Thyroid gland (tissue), 4 donors: ENCODE measurements at regions not wholly inside any gene's neighbourhood (a gene's known extent, or its start where the extent isn't known, plus 50 kb on each side); places are given as distances from the start of the nearest gene placed in this dataset.
"Not testable (repeated sequence)": the region's sequence is repeated elsewhere in the genome, so short reads cannot be mapped to it uniquely, and the experiment has no call there.

Source experiments
- DNase-seq, 2 donors: peaks; one replicate each; pipeline ENCODE4 v3.0.0-alpha.2; 2019
- H3K27ac ChIP-seq, 3 donors: fragments of 200-600 bp; sonication (generic); 1 replicate in 2 of 3; 2 replicates in 1 of 3; pipeline ENCODE4 v1.5.1; 2016 to 2019; ENCODE audit warnings: mild to moderate bottlenecking in 1 of 3, moderate library complexity in 1 of 3
- H3K27me3 ChIP-seq: fragments of 200-600 bp; sonication (generic); one replicate; pipeline ENCODE4 v1.5.1; 2019
- H3K36me3 ChIP-seq, 2 donors: fragments of 200-600 bp; sonication (generic); one replicate each; pipeline ENCODE4 v1.5.1; 2016 to 2019
- H3K4me1 ChIP-seq, 2 donors: fragments of 200-600 bp; sonication (generic); one replicate each; pipeline ENCODE4 v1.5.1; 2017 to 2019
- H3K4me3 ChIP-seq, 3 donors: fragments of 200-600 bp; sonication (generic); replicated peaks in 1 of 3; 1 replicate in 2 of 3; 2 replicates in 1 of 3; pipeline ENCODE4 v1.5.1; 2016; ENCODE audit warnings: mild to moderate bottlenecking in 1 of 3
- H3K9me3 ChIP-seq: fragments of 200-600 bp; sonication (generic); one replicate; pipeline ENCODE4 v1.5.1; 2017
- POLR2A ChIP-seq, 2 donors: fragments of 450-650 bp; IDR thresholded peaks; one replicate each; pipeline ENCODE4 v1.6.1; 2017; ENCODE audit warnings: antibody characterized with exemption in 2 of 2, mild to moderate bottlenecking in 2 of 2, moderate library complexity in 1 of 2
- WGBS, 2 donors: methylation state at CpG; one replicate each; pipeline ENCODE4 v1.1.5; 2017; 5-methylcytosine and 5-hydroxymethylcytosine counted together
- intact Hi-C: fragments of 100-400 bp; cut with DNase I; formaldehyde crosslinking; loops from one replicate; pipeline ENCODE4 v1.15.1; 2023
- TF ChIP-seq, protein P1 (sequence below), 6 experiments: fragments of 200-600 bp in 3 of 6; fragments of 450-650 bp in 3 of 6; sonication (generic) in 3 of 6; IDR thresholded peaks; one replicate each; pipeline ENCODE4 v1.5.1; 2016 to 2019; ENCODE audit warnings: antibody characterized with exemption in 6 of 6, mild to moderate bottlenecking in 2 of 6, inconsistent platforms in 1 of 6, moderate library complexity in 1 of 6

DNA sequence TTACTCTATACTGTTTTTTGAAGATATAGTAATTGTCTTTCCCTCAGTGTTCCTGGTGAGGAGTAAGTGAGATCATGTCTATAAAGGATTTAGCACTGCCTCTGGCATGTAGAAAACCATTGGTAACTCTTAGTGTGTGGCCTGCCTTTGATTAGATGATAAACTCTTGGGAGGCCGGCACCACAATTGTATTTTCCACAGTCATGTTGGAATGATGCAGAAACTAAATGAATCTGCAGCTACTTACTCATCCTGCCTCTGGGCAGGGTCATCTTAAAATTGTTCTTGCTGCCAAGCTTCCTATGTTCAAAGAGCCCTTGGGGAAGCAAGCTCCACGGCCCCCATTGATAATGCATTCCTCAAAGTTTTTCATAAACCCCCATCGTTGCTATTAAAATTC is 204.6 kb downstream of the ANKRD7 start:
- H3K9me3 ChIP-seq = no peaks in the 10 kb centered on the region
- intact Hi-C loops = no loop called here
- no peak overlapping the region for H3K27ac ChIP-seq
- no peak overlapping the region for H3K4me3 ChIP-seq
- no peaks in the 10 kb centered on the region for H3K36me3 ChIP-seq
- H3K4me1 ChIP-seq = no peaks in the 10 kb centered on the region
- no peak for TF ChIP-seq POLR2A (IDR thresholded peaks at IDR 0.05)
- TF ChIP-seq, protein P1, sequence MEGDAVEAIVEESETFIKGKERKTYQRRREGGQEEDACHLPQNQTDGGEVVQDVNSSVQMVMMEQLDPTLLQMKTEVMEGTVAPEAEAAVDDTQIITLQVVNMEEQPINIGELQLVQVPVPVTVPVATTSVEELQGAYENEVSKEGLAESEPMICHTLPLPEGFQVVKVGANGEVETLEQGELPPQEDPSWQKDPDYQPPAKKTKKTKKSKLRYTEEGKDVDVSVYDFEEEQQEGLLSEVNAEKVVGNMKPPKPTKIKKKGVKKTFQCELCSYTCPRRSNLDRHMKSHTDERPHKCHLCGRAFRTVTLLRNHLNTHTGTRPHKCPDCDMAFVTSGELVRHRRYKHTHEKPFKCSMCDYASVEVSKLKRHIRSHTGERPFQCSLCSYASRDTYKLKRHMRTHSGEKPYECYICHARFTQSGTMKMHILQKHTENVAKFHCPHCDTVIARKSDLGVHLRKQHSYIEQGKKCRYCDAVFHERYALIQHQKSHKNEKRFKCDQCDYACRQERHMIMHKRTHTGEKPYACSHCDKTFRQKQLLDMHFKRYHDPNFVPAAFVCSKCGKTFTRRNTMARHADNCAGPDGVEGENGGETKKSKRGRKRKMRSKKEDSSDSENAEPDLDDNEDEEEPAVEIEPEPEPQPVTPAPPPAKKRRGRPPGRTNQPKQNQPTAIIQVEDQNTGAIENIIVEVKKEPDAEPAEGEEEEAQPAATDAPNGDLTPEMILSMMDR (IDR thresholded peaks at IDR 0.05) = no peak
- no peak for DNase-seq
- 55 to 68% methylated on average over 3 of the region's 3 CpGs for WGBS, 2 donors
- no peaks in the 10 kb centered on the region for H3K27me3 ChIP-seq

DNA sequence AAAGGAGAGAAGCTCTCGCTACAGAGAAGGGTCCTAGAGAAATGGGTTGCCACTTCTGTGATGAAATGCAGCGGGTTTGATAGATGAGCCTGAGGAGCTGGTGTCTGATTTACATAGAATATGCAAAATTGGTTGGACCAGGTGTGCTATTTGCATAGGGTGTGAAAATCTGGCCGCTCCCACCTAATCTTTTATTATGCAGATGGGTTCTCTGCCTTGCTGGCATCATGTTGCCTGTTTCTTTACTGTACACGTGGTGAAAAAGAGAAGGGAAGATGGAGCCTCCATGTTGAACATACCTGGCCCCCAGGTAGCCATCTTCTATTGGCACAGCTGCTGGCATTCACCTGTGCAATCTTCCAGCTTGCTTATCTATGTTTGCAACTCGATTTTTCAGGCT is 212.2 kb downstream of the ANKRD7 start:
- no peaks in the 10 kb centered on the region for H3K36me3 ChIP-seq
- intact Hi-C loops = no loop called here
- H3K4me1 ChIP-seq = no peaks in the 10 kb centered on the region
- no peaks in the 10 kb centered on the region for H3K9me3 ChIP-seq
- TF ChIP-seq, protein P1 (IDR thresholded peaks at IDR 0.05) = no peak
- TF ChIP-seq POLR2A (IDR thresholded peaks at IDR 0.05) = no peak
- no peak overlapping the region for H3K4me3 ChIP-seq
- 68 to 69% methylated on average over 5 of the region's 5 CpGs for WGBS, 2 donors
- DNase-seq = no peak
- no peaks in the 10 kb centered on the region for H3K27me3 ChIP-seq
- H3K27ac ChIP-seq = no peak overlapping the region

DNA sequence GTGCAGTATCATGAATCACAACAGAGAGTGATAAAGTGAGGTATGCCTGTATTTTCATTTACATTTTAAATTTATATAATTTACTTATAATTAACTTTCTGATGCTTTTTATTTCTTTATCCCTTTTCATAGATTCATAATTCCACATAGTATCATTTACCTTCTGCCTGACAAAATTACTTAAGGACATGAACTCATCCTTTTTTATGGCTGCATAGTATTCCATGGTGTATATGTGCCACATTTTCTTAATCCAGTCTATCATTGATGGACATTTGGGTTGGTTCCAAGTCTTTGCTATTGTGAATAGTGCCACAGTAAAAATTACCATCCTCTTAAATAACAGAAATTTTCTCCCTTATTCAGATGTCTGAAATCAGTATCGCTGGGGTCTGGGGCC is 224.5 kb downstream of the ANKRD7 start:
- H3K4me1 ChIP-seq, H3K36me3 ChIP-seq, H3K27me3 ChIP-seq, H3K4me3 ChIP-seq, intact Hi-C loops, H3K9me3 ChIP-seq, H3K27ac ChIP-seq, DNase-seq: not testable (repeated sequence)
- 94 to 100% methylated on average over 1 of the region's 1 CpG for WGBS, 2 donors

DNA sequence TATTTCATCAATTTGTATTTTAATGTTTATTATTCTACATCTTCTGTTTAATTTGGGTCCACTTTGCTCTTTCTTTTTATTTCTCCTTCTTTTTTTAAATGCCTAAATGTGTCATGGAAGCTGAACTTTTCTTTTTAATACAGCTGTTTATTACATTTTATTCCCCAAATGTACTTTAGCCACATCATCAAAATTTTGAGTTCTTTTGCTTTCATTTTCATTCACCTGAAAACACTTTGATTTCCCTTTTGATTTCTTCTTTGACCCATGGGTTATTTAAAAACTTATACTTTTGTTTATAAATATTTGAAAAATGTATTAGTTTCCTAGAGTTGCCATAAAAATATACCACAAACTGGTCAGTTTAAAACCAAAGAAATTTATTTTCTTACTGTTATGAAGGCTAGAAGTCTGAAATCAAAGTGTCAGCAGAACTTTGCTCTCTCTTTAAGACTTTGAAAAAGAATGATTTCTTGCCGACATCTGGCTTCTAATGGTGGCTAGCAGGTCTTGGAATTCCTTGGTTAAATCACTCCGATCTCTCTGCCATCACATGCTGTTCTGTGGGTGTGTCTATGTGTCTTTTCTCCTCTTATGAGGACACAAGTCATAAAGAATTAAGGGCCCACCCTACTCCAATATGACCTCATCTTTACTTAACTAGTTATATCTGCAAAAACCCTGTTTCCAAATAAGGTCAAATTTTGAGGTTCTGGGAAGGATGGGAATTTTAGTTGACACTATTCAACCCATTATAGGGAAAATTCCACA is 225.5 kb downstream of the ANKRD7 start:
- Histone ChIP-seq H3K27ac (no peak overlapping the region), H3K4me3 (no peak overlapping the region), H3K27me3 (no peaks in the 10 kb centered on the region), H3K4me1 (no peaks in the 10 kb centered on the region), H3K36me3 (no peaks in the 10 kb centered on the region), H3K9me3 (no peaks in the 10 kb centered on the region)
- 86 to 92% methylated on average over 2 of the region's 2 CpGs for WGBS, 2 donors
- TF ChIP-seq POLR2A (IDR thresholded peaks at IDR 0.05) = no peak
- TF ChIP-seq, protein P1 (IDR thresholded peaks at IDR 0.05) = no peak
- no peak for DNase-seq
- intact Hi-C loops = no loop called here

DNA sequence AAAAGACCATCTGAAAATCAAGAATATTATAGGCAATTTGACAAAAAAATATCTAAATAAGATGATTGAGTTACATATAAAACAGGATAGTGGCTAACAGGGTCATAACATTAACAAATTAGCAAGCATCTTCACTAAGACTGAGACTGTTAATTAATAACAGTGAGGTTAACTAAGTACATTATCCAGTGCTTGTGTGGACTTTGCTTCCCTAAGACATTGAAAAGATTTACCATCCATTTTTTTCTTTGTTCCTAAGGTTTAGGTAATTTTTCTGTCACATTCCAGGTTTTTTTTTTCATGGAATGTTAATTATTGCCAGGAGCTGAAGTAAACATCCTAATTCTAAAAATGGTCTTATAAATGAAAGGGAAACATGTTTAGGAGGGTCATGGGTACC is 227.6 kb downstream of the ANKRD7 start:
- no peaks in the 10 kb centered on the region for H3K4me1 ChIP-seq
- no peak for TF ChIP-seq POLR2A (IDR thresholded peaks at IDR 0.05)
- TF ChIP-seq, protein P1 (IDR thresholded peaks at IDR 0.05) = no peak
- no peak overlapping the region for H3K27ac ChIP-seq
- DNase-seq = no peak
- no peaks in the 10 kb centered on the region for H3K36me3 ChIP-seq
- no peaks in the 10 kb centered on the region for H3K9me3 ChIP-seq
- no peaks in the 10 kb centered on the region for H3K27me3 ChIP-seq
- no peak overlapping the region for H3K4me3 ChIP-seq
- intact Hi-C loops = no loop called here
